HEK293 (cell line): ENCODE measurements at regions not wholly inside any gene's neighbourhood (a gene's known extent, or its start where the extent isn't known, plus 50 kb on each side); places are given as distances from the start of the nearest gene placed in this dataset.

Experiments
- CTCF ChIP-seq: fragments of 450-650 bp; formaldehyde crosslinking; IDR thresholded peaks from 2 replicates; pipeline ENCODE4 v1.5.1; 2016; ENCODE audit warnings: missing biosample characterization, missing genetic modification characterization
- KLF7 ChIP-seq: fragments of 450-650 bp; formaldehyde crosslinking; IDR thresholded peaks from 2 replicates; pipeline ENCODE4 v1.5.1; 2016; ENCODE audit warnings: missing biosample characterization, missing genetic modification characterization, borderline replicate concordance
- ZBTB11 ChIP-seq: fragments of 450-650 bp; formaldehyde crosslinking; conservative IDR thresholded peaks from 2 replicates; pipeline ENCODE4 v1.5.1; 2016; ENCODE audit warnings: low read depth, missing biosample characterization, missing genetic modification characterization
- ZNF488 ChIP-seq: fragments of 450-650 bp; formaldehyde crosslinking; IDR thresholded peaks from 2 replicates; pipeline ENCODE4 v1.5.1; 2016; ENCODE audit warnings: missing biosample characterization, missing genetic modification characterization

- TF ChIP-seq CTCF (tag by site-specific recombination) (no peak), ZBTB11 (no peak), ZNF488 (tag by site-specific recombination) (no peak), KLF7 (tag by site-specific recombination) (no peak)
Observed at GRCh38 chr11:92449222-92449621, 224.6 kb downstream of the FAT3 start.
